H1 (cell line): ENCODE measurements at regions not wholly inside any gene's neighbourhood (a gene's known extent, or its start where the extent isn't known, plus 50 kb on each side); places are given as distances from the start of the nearest gene placed in this dataset.

Source experiments
- CTCF ChIA-PET: fragments of 300-600 bp; sonication (Branson Sonifier 250); formaldehyde crosslinking; loops from one replicate; lab custom pipeline; 2021; ENCODE audit not compliant: partially characterized antibody; lab: Charles Lee
- POLR2A ChIA-PET: fragments of 300-600 bp; sonication (Branson Sonifier 250); formaldehyde crosslinking; loops from one replicate; lab custom pipeline; 2021; ENCODE audit warnings: inconsistent platforms; ENCODE audit not compliant: partially characterized antibody; lab: Charles Lee
- DNase-seq, 2 experiments: peaks; one replicate each; pipeline versions ENCODE4 v3.0.0 to v3.0.0-alpha.2; 2010 to 2022; ENCODE audit warnings: low spot score in 2 of 2, low read depth in 1 of 2, mixed read lengths in 1 of 2
- FAIRE-seq: peaks from 2 replicates; lab custom pipeline; 2011; peaks lifted over from hg19 to GRCh38; lab: Jason Lieb, UNC
- H2AFZ ChIP-seq: 2 replicates; pipeline ENCODE4 v1.8.1; 2012; ENCODE audit warnings: low read length, inconsistent platforms
- H2AK5ac ChIP-seq: 2 replicates; pipeline ENCODE4 v1.6.1; 2013; ENCODE audit warnings: low read depth, low read length
- H2BK120ac ChIP-seq: replicated peaks from 2 replicates; pipeline ENCODE3; 2013; ENCODE audit warnings: low read depth, low read length, inconsistent platforms
- H2BK12ac ChIP-seq: 2 replicates; pipeline ENCODE4 v1.6.1; 2013; ENCODE audit warnings: low read depth, low read length
- H2BK15ac ChIP-seq: 2 replicates; pipeline ENCODE4 v1.6.1; 2013; ENCODE audit warnings: low read length
- H2BK20ac ChIP-seq: 2 replicates; pipeline ENCODE4 v1.6.1; 2013; ENCODE audit warnings: low read length
- H2BK5ac ChIP-seq: 2 replicates; pipeline ENCODE4 v1.6.1; 2013; ENCODE audit warnings: low read depth, low read length
- H3K14ac ChIP-seq: 2 replicates; pipeline ENCODE4 v1.6.1; 2013; ENCODE audit warnings: inconsistent platforms; ENCODE audit not compliant: insufficient read length
- H3K18ac ChIP-seq: 2 replicates; pipeline ENCODE4 v1.6.1; 2013; ENCODE audit warnings: low read length; ENCODE audit errors: extremely low read depth
- H3K23ac ChIP-seq: 2 replicates; pipeline ENCODE4 v1.6.1; 2013; ENCODE audit warnings: inconsistent platforms; ENCODE audit not compliant: insufficient read length
- H3K23me2 ChIP-seq: 2 replicates; pipeline ENCODE4 v1.6.1; 2013; ENCODE audit warnings: low read depth, low read length
- H3K27ac ChIP-seq: 2 replicates; pipeline ENCODE4 v1.6.1; 2011; ENCODE audit warnings: low read depth, low read length, inconsistent platforms
- H3K27me3 ChIP-seq, 4 experiments: replicated peaks in 1 of 4; 1 replicate in 1 of 4; 2 replicates in 3 of 4; pipeline versions ENCODE4 v1.6.1 to v1.8.1; 2011 to 2013; ENCODE audit warnings: low read length in 3 of 4, mild to moderate bottlenecking in 3 of 4, inconsistent platforms in 2 of 4, mixed read lengths in 2 of 4, moderate library complexity in 1 of 4; ENCODE audit not compliant: control insufficient read depth in 3 of 4, insufficient read depth in 3 of 4; ENCODE audit errors: extremely low read depth in 1 of 4
- H3K36me3 ChIP-seq, 4 experiments: 2 replicates each; pipeline versions ENCODE4 v1.6.1 to v1.8.1; 2011 to 2013; ENCODE audit warnings: mild to moderate bottlenecking in 4 of 4, low read length in 3 of 4, moderate library complexity in 2 of 4, control low read depth in 1 of 4, inconsistent platforms in 1 of 4; ENCODE audit not compliant: insufficient read depth in 4 of 4, control insufficient read depth in 2 of 4
- H3K4ac ChIP-seq: replicated peaks from 2 replicates; pipeline ENCODE3; 2013; ENCODE audit warnings: low read length, low read depth, mixed read lengths, inconsistent platforms; ENCODE audit not compliant: insufficient read length
- H3K4me1 ChIP-seq, 4 experiments: replicated peaks in 1 of 4; 1 replicate in 1 of 4; 2 replicates in 3 of 4; pipeline versions ENCODE4 v1.6.1 to v1.8.1; 2011 to 2013; ENCODE audit warnings: low read length in 3 of 4, inconsistent platforms in 2 of 4, mixed read lengths in 1 of 4; ENCODE audit not compliant: insufficient read depth in 4 of 4, control insufficient read depth in 3 of 4
- H3K4me2 ChIP-seq, 2 experiments: 2 replicates each; pipeline versions ENCODE4 v1.6.1 to v1.8.1; 2011 to 2013; ENCODE audit warnings: low read depth in 2 of 2, low read length in 2 of 2, control low read depth in 1 of 2, inconsistent platforms in 1 of 2, mild to moderate bottlenecking in 1 of 2; ENCODE audit not compliant: insufficient read depth in 1 of 2
- H3K4me3 ChIP-seq, 4 experiments: fragments of 200-600, 300-600 bp in 1 of 4; sonication (generic), shearing (Covaris generic), sonication (Bioruptor Twin) in 1 of 4; 2 replicates each; pipeline versions ENCODE4 v1.5.1 to v1.8.1; 2011 to 2016; ENCODE audit warnings: low read length in 4 of 4, low read depth in 3 of 4, control low read depth in 2 of 4, inconsistent platforms in 2 of 4, mild to moderate bottlenecking in 2 of 4, mixed read lengths in 1 of 4, moderate library complexity in 1 of 4; ENCODE audit not compliant: insufficient read depth in 2 of 4; ENCODE audit errors: extremely low read depth in 1 of 4
- H3K56ac ChIP-seq: replicated peaks from 2 replicates; pipeline ENCODE3; 2013; ENCODE audit warnings: low read depth, mild to moderate bottlenecking, mixed read lengths, low read length, inconsistent platforms; ENCODE audit not compliant: insufficient read length
- H3K79me1 ChIP-seq: 2 replicates; pipeline ENCODE4 v1.6.1; 2013; ENCODE audit warnings: low read depth, low read length, control low read depth
- H3K79me2 ChIP-seq, 2 experiments: 2 replicates each; pipeline versions ENCODE4 v1.6.1 to v1.8.1; 2012 to 2013; ENCODE audit warnings: low read length in 2 of 2, mild to moderate bottlenecking in 2 of 2, inconsistent platforms in 1 of 2; ENCODE audit not compliant: insufficient read depth in 2 of 2, control insufficient read depth in 1 of 2
- H3K9ac ChIP-seq, 4 experiments: replicated peaks in 1 of 4; 1 replicate in 1 of 4; 2 replicates in 3 of 4; pipeline versions ENCODE4 v1.6.1 to v1.8.1; 2011 to 2013; ENCODE audit warnings: low read depth in 3 of 4, low read length in 3 of 4, control low read depth in 2 of 4, mild to moderate bottlenecking in 2 of 4, moderate library complexity in 2 of 4, inconsistent platforms in 1 of 4; ENCODE audit errors: extremely low read depth in 1 of 4
- H3K9me3 ChIP-seq, 2 experiments: 2 replicates each; pipeline versions ENCODE4 v1.6.1 to v1.8.1; 2012 to 2013; ENCODE audit warnings: mild to moderate bottlenecking in 2 of 2, moderate library complexity in 2 of 2, control low read depth in 1 of 2, inconsistent platforms in 1 of 2, low read depth in 1 of 2, low read length in 1 of 2, mixed read lengths in 1 of 2; ENCODE audit not compliant: insufficient read depth in 2 of 2
- H4K20me1 ChIP-seq, 2 experiments: replicated peaks in 1 of 2; 2 replicates each; pipeline versions ENCODE3 to v1.8.1; 2011 to 2013; ENCODE audit warnings: inconsistent platforms in 2 of 2, low read length in 2 of 2, mild to moderate bottlenecking in 1 of 2; ENCODE audit not compliant: insufficient read depth in 2 of 2, control insufficient read depth in 1 of 2
- H4K5ac ChIP-seq: 2 replicates; pipeline ENCODE4 v1.6.1; 2013; ENCODE audit warnings: low read length, low read depth, mixed read lengths, inconsistent platforms; ENCODE audit not compliant: insufficient read length
- H4K8ac ChIP-seq: 2 replicates; pipeline ENCODE4 v1.8.0; 2013; ENCODE audit warnings: mild to moderate bottlenecking, moderate library complexity, low read length, inconsistent platforms; ENCODE audit not compliant: insufficient read depth; ENCODE audit errors: extremely low read depth
- H4K91ac ChIP-seq: replicated peaks from 2 replicates; pipeline ENCODE3; 2013; ENCODE audit warnings: low read length, mixed read lengths, inconsistent platforms; ENCODE audit not compliant: insufficient read length
- KDM1A ChIP-seq: fragments of 200-600, 300-600 bp; sonication (generic); IDR thresholded peaks from 2 replicates; pipeline ENCODE4 v1.7.1; 2016; ENCODE audit warnings: mild to moderate bottlenecking, low read length, borderline replicate concordance
- MAFK ChIP-seq: IDR thresholded peaks from 2 replicates; pipeline ENCODE4 v1.6.1; 2012; ENCODE audit warnings: low read depth, mild to moderate bottlenecking, improper control_type of control experiment, low read length
- RBBP5 ChIP-seq: IDR thresholded peaks from 2 replicates; pipeline ENCODE4 v1.7.1; 2012; ENCODE audit warnings: low read depth, mild to moderate bottlenecking, inconsistent platforms, low read length, moderate library complexity, borderline replicate concordance
- SP4 ChIP-seq: IDR thresholded peaks from 2 replicates; pipeline ENCODE4 v1.6.1; 2012; ENCODE audit warnings: low read length, inconsistent platforms
- WGBS, 2 experiments: shearing (Covaris generic) in 1 of 2; methylation state at CpG; one replicate each; pipeline versions ENCODE4 v1.1.6 to v1.1.7; 2013 to 2015; ENCODE audit warnings: low lambda C conversion rate in 2 of 2, mixed read lengths in 2 of 2, inconsistent platforms in 1 of 2, low coverage in 1 of 2, missing lambda C conversion rate in 1 of 2; ENCODE audit not compliant: insufficient replicate concordance in 2 of 2, insufficient coverage in 1 of 2, insufficient read length in 1 of 2; ENCODE audit errors: extremely low coverage in 1 of 2, missing lambda C conversion rate in 1 of 2; 5-methylcytosine and 5-hydroxymethylcytosine counted together
- TF ChIP-seq, protein P1 (sequence below): IDR thresholded peaks from 2 replicates; pipeline ENCODE4 v1.6.1; 2012; ENCODE audit warnings: low read length, inconsistent platforms

DNA sequence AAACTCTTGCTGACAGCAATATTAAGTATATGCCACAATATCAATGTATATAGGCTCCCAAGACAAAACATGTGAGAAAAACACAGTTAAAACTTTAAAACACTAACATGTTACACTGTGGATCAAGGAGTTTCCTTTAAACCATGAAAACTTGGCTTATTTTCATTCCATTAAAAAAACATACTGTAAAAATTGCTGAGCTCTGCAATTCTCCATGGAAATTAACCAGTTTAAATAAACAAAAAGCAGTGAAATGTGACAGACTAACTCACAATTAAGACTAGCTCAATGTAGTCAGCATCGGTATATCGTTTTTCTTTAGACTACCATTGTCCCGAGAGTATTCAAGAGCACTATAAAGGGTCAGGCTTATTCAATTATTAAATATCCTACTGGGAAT, 930.5 kb upstream of the SLITRK1 start:
- Histone ChIP-seq H3K27me3 (no peaks in the 10 kb centered on the region), H3K79me2 (no peaks in the 10 kb centered on the region), H3K4me1 (peaks cover 0 to 3% (median 0%) of the 10 kb centered on the region in 4 experiments; a peak in 1 of 7 replicates), H4K20me1 (no peaks in the 10 kb centered on the region), H3K23ac (no peak overlapping the region), H3K23me2 (no peaks in the 10 kb centered on the region; the same call in 1 of the 2 replicates), H2AFZ (no peak overlapping the region), H2BK15ac (no peak overlapping the region), H3K4ac (no peak overlapping the region), H3K9me3 (no peaks in the 10 kb centered on the region), H3K56ac (no peak overlapping the region), H2BK120ac (no peak overlapping the region), H3K4me3 (no peak overlapping the region), H4K5ac (no peak overlapping the region), H2AK5ac (no peak overlapping the region), H3K27ac (no peak overlapping the region), H3K4me2 (no peak overlapping the region), H3K36me3 (no peaks in the 10 kb centered on the region), H2BK20ac (no peak overlapping the region), H2BK5ac (no peak overlapping the region), H4K8ac (no peak overlapping the region), H3K9ac (no peak overlapping the region), H4K91ac (no peak overlapping the region), H3K79me1 (no peaks in the 10 kb centered on the region), H2BK12ac (no peak overlapping the region), H3K14ac (no peak overlapping the region), H3K18ac (no peak overlapping the region)
- no peak for FAIRE-seq
- TF ChIP-seq MAFK (peak; percentile 50; the same call in 1 of the 2 replicates), KDM1A (no peak), RBBP5 (no peak), SP4 (no peak)
- TF ChIP-seq, protein P1, sequence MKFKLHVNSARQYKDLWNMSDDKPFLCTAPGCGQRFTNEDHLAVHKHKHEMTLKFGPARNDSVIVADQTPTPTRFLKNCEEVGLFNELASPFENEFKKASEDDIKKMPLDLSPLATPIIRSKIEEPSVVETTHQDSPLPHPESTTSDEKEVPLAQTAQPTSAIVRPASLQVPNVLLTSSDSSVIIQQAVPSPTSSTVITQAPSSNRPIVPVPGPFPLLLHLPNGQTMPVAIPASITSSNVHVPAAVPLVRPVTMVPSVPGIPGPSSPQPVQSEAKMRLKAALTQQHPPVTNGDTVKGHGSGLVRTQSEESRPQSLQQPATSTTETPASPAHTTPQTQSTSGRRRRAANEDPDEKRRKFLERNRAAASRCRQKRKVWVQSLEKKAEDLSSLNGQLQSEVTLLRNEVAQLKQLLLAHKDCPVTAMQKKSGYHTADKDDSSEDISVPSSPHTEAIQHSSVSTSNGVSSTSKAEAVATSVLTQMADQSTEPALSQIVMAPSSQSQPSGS, result no peak
- WGBS, 2 experiments, result 100% methylated on average over 3 of the region's 3 CpGs; no CpG with 5 or more reads in 1 of the 2 experiments
- POLR2A ChIA-PET, result no interaction called here
- no peak for DNase-seq
- CTCF ChIA-PET, result interaction anchor here (0.9 to 1.1 kb wide), 2 partner anchors 27 to 32 kb away, joined by 3 to 4 read pairs; no protein-coding TSS in a partner anchor
